Peyer's patch (tissue), 4 donors: ENCODE measurements at regions not wholly inside any gene's neighbourhood (a gene's known extent, or its start where the extent isn't known, plus 50 kb on each side); places are given as distances from the start of the nearest gene placed in this dataset.

Source experiments
- CTCF ChIP-seq, 6 experiments: fragments of 450-650 bp in 4 of 6; fragments of 200-600 bp in 2 of 6; sonication (generic) in 1 of 6; IDR thresholded peaks; one replicate each; pipeline ENCODE4 v1.5.1; 2017 to 2019; ENCODE audit warnings: antibody characterized with exemption in 6 of 6, mild to moderate bottlenecking in 3 of 6, moderate library complexity in 1 of 6
- POLR2A ChIP-seq, 2 donors: fragments of 450-650 bp; IDR thresholded peaks; one replicate each; pipeline ENCODE4 v1.5.1; 2017; ENCODE audit warnings: antibody characterized with exemption in 2 of 2, mild to moderate bottlenecking in 2 of 2, moderate library complexity in 2 of 2

GRCh38 chr5:144697847-144698262, 527.2 kb downstream of the KCTD16 start:
- TF ChIP-seq POLR2A (IDR thresholded peaks at IDR 0.05) (no peak), CTCF (IDR thresholded peaks at IDR 0.05) (no peak)
